Trophoblast cell (in vitro differentiated cells and primary cell): ENCODE measurements at regions not wholly inside any gene's neighbourhood (a gene's known extent, or its start where the extent isn't known, plus 50 kb on each side); places are given as distances from the start of the nearest gene placed in this dataset.

Experiments
- DNase-seq, 2 donors: peaks; one replicate each; pipeline ENCODE4 v3.0.0-alpha.2; 2016
- H2AFZ ChIP-seq: 2 replicates; pipeline ENCODE4 v1.6.1; 2013; ENCODE audit warnings: low read length, moderate library complexity, mild to moderate bottlenecking; ENCODE audit not compliant: insufficient read depth, poor library complexity
- H2AK5ac ChIP-seq: 2 replicates; pipeline ENCODE4 v1.6.1; 2013; ENCODE audit warnings: mild to moderate bottlenecking, low read length
- H2BK120ac ChIP-seq: 2 replicates; pipeline ENCODE4 v1.6.1; 2013; ENCODE audit warnings: low read length, mild to moderate bottlenecking, moderate library complexity; ENCODE audit not compliant: insufficient read depth, poor library complexity
- H2BK12ac ChIP-seq: 2 replicates; pipeline ENCODE4 v1.6.1; 2013; ENCODE audit warnings: mild to moderate bottlenecking, low read length, moderate library complexity
- H2BK5ac ChIP-seq: 2 replicates; pipeline ENCODE4 v1.6.1; 2013; ENCODE audit warnings: low read length, low read depth, moderate library complexity, mild to moderate bottlenecking; ENCODE audit not compliant: poor library complexity
- H3K14ac ChIP-seq: 2 replicates; pipeline ENCODE4 v1.6.1; 2013; ENCODE audit warnings: mild to moderate bottlenecking, low read length
- H3K18ac ChIP-seq: 2 replicates; pipeline ENCODE4 v1.6.1; 2013; ENCODE audit warnings: mild to moderate bottlenecking, low read length
- H3K23ac ChIP-seq: 2 replicates; pipeline ENCODE4 v1.6.1; 2013; ENCODE audit warnings: low read length
- H3K27ac ChIP-seq: 2 replicates; pipeline ENCODE4 v1.5.1; 2013; ENCODE audit warnings: low read depth, mild to moderate bottlenecking, inconsistent platforms, low read length, moderate library complexity
- H3K27me3 ChIP-seq: 2 replicates; pipeline ENCODE4 v1.6.1; 2013; ENCODE audit warnings: inconsistent platforms, mild to moderate bottlenecking, low read length, moderate library complexity; ENCODE audit not compliant: insufficient read depth
- H3K36me3 ChIP-seq, 2 experiments: 1 replicate in 1 of 2; 2 replicates in 1 of 2; pipeline ENCODE4 v1.6.1; 2013; ENCODE audit warnings: low read length in 2 of 2, mild to moderate bottlenecking in 2 of 2, moderate library complexity in 1 of 2; ENCODE audit not compliant: insufficient read depth in 2 of 2, control insufficient read depth in 1 of 2
- H3K4ac ChIP-seq: 2 replicates; pipeline ENCODE4 v1.6.1; 2013; ENCODE audit warnings: low read depth, mild to moderate bottlenecking, low read length, moderate library complexity
- H3K4me1 ChIP-seq, 2 experiments: 1 replicate in 1 of 2; 2 replicates in 1 of 2; pipeline ENCODE4 v1.6.1; 2013; ENCODE audit warnings: low read length in 2 of 2, mild to moderate bottlenecking in 2 of 2, moderate library complexity in 1 of 2; ENCODE audit not compliant: insufficient read depth in 2 of 2, control insufficient read depth in 1 of 2
- H3K4me2 ChIP-seq: 2 replicates; pipeline ENCODE4 v1.6.1; 2013; ENCODE audit warnings: inconsistent platforms, mild to moderate bottlenecking, low read length, moderate library complexity
- H3K4me3 ChIP-seq: 2 replicates; pipeline ENCODE4 v1.5.1; 2013; ENCODE audit warnings: mild to moderate bottlenecking, low read depth, low read length, inconsistent platforms
- H3K79me1 ChIP-seq: one replicate; pipeline ENCODE4 v1.6.1; 2013; ENCODE audit warnings: low read length
- H3K79me2 ChIP-seq: 2 replicates; pipeline ENCODE4 v1.6.1; 2013; ENCODE audit warnings: low read length, mild to moderate bottlenecking; ENCODE audit not compliant: control insufficient read depth, insufficient read depth, poor library complexity
- H3K9ac ChIP-seq: 2 replicates; pipeline ENCODE4 v1.6.1; 2013; ENCODE audit warnings: mild to moderate bottlenecking, low read length
- H3K9me3 ChIP-seq: 2 replicates; pipeline ENCODE4 v1.6.1; 2013; ENCODE audit warnings: low read depth, mild to moderate bottlenecking, control low read depth, inconsistent platforms, low read length; ENCODE audit not compliant: insufficient read depth
- H4K12ac ChIP-seq: 2 replicates; pipeline ENCODE4 v1.6.1; 2013; ENCODE audit warnings: low read depth, mild to moderate bottlenecking, low read length, moderate library complexity
- H4K8ac ChIP-seq: 2 replicates; pipeline ENCODE4 v1.6.1; 2013; ENCODE audit warnings: low read depth, mild to moderate bottlenecking, low read length, moderate library complexity
- H4K91ac ChIP-seq: one replicate; pipeline ENCODE4 v1.6.1; 2013; ENCODE audit warnings: low read depth, mild to moderate bottlenecking, low read length, moderate library complexity
- WGBS: extraction: QIAGEN DNeasy Blood & Tissue Kit; methylation state at CpG from one replicate; pipeline ENCODE4 v1.1.7; 2013; ENCODE audit warnings: missing lambda C conversion rate; ENCODE audit not compliant: insufficient read length, insufficient coverage; ENCODE audit errors: extremely low coverage; 5-methylcytosine and 5-hydroxymethylcytosine counted together

GRCh38 chr6:166055801-166056200 is 111.8 kb downstream of the TBXT start:
- no peak for DNase-seq
- no peak overlapping the region for H2AFZ ChIP-seq
- H3K79me1 ChIP-seq: no peaks in the 10 kb centered on the region
- no peak overlapping the region for H2AK5ac ChIP-seq
- H3K79me2 ChIP-seq: no peaks in the 10 kb centered on the region
- no CpG with 5 or more reads among the region's 5 CpGs for WGBS
- no peak overlapping the region for H4K91ac ChIP-seq
- H4K12ac ChIP-seq: no peak overlapping the region
- H2BK120ac ChIP-seq: no peak overlapping the region
- no peak overlapping the region for H3K9ac ChIP-seq
- no peak overlapping the region for H4K8ac ChIP-seq
- no peak overlapping the region for H3K4me2 ChIP-seq
- peaks cover 2% of the 10 kb centered on the region for H3K9me3 ChIP-seq
- no peaks in the 10 kb centered on the region for H3K27me3 ChIP-seq
- H2BK5ac ChIP-seq: no peak overlapping the region
- H3K4me1 ChIP-seq: no peaks in the 10 kb centered on the region
- no peak overlapping the region for H3K14ac ChIP-seq
- no peak overlapping the region for H3K4me3 ChIP-seq
- no peak overlapping the region for H3K23ac ChIP-seq
- H3K36me3 ChIP-seq: no peaks in the 10 kb centered on the region
- H2BK12ac ChIP-seq: no peak overlapping the region
- no peak overlapping the region for H3K27ac ChIP-seq
- no peak overlapping the region for H3K18ac ChIP-seq
- H3K4ac ChIP-seq: no peak overlapping the region

GRCh38 chr6:166052837-166053236 is 114.8 kb downstream of the TBXT start:
- Histone ChIP-seq H3K9ac (no peak overlapping the region), H3K79me1 (no peaks in the 10 kb centered on the region), H4K91ac (no peak overlapping the region), H3K23ac (no peak overlapping the region), H3K27me3 (no peaks in the 10 kb centered on the region), H3K4me3 (no peak overlapping the region), H3K9me3 (peaks cover 2% of the 10 kb centered on the region), H4K8ac (no peak overlapping the region), H2AK5ac (no peak overlapping the region), H3K18ac (no peak overlapping the region), H2AFZ (no peak overlapping the region), H2BK12ac (no peak overlapping the region), H3K4me1 (no peaks in the 10 kb centered on the region), H3K27ac (no peak overlapping the region), H3K79me2 (no peaks in the 10 kb centered on the region), H4K12ac (no peak overlapping the region), H3K36me3 (no peaks in the 10 kb centered on the region), H2BK120ac (no peak overlapping the region), H3K14ac (no peak overlapping the region), H3K4me2 (no peak overlapping the region), H2BK5ac (no peak overlapping the region), H3K4ac (no peak overlapping the region)
- no peak for DNase-seq

GRCh38 chr6:166050559-166050958 is 117.1 kb downstream of the TBXT start:
- Histone ChIP-seq H2BK12ac (no peak overlapping the region), H3K4me2 (no peak overlapping the region), H2BK5ac (no peak overlapping the region), H3K9ac (no peak overlapping the region), H3K4me3 (no peak overlapping the region), H3K79me1 (no peaks in the 10 kb centered on the region), H4K91ac (no peak overlapping the region), H3K18ac (no peak overlapping the region), H3K4me1 (no peaks in the 10 kb centered on the region), H3K79me2 (no peaks in the 10 kb centered on the region), H2AFZ (no peak overlapping the region), H3K27ac (no peak overlapping the region), H2AK5ac (no peak overlapping the region), H4K12ac (no peak overlapping the region), H3K27me3 (no peaks in the 10 kb centered on the region), H3K4ac (no peak overlapping the region), H3K9me3 (peaks cover 2% of the 10 kb centered on the region), H3K36me3 (no peaks in the 10 kb centered on the region), H3K14ac (no peak overlapping the region), H3K23ac (no peak overlapping the region), H2BK120ac (no peak overlapping the region), H4K8ac (no peak overlapping the region)
- WGBS: no CpG with 5 or more reads among the region's 4 CpGs
- DNase-seq: no peak

- H3K14ac ChIP-seq: no peak overlapping the region
- WGBS: no CpG with 5 or more reads among the region's 1 CpG
- no peak overlapping the region for H3K4me3 ChIP-seq
- H3K23ac ChIP-seq: no peak overlapping the region
- H3K27me3 ChIP-seq: no peaks in the 10 kb centered on the region
- no peak overlapping the region for H4K91ac ChIP-seq
- no peaks in the 10 kb centered on the region for H3K36me3 ChIP-seq
- H3K27ac ChIP-seq: no peak overlapping the region
- DNase-seq: no peak
- no peak overlapping the region for H2AFZ ChIP-seq
- no peak overlapping the region for H2BK120ac ChIP-seq
- no peak overlapping the region for H4K8ac ChIP-seq
- H3K79me2 ChIP-seq: no peaks in the 10 kb centered on the region
- no peak overlapping the region for H2AK5ac ChIP-seq
- H3K9ac ChIP-seq: no peak overlapping the region
- no peak overlapping the region for H2BK12ac ChIP-seq
- H3K4me1 ChIP-seq: no peaks in the 10 kb centered on the region
- H4K12ac ChIP-seq: no peak overlapping the region
- no peaks in the 10 kb centered on the region for H3K79me1 ChIP-seq
- peaks cover 2% of the 10 kb centered on the region for H3K9me3 ChIP-seq
- no peak overlapping the region for H3K4ac ChIP-seq
- no peak overlapping the region for H3K18ac ChIP-seq
- no peak overlapping the region for H3K4me2 ChIP-seq
- no peak overlapping the region for H2BK5ac ChIP-seq
Observed at GRCh38 chr6:166046982-166047381, 120.7 kb downstream of the TBXT start.
